ENCODE measurements at regions not wholly inside any gene's neighbourhood (a gene's known extent, or its start where the extent isn't known, plus 50 kb on each side); places are given as distances from the start of the nearest gene placed in this dataset.

DNA sequence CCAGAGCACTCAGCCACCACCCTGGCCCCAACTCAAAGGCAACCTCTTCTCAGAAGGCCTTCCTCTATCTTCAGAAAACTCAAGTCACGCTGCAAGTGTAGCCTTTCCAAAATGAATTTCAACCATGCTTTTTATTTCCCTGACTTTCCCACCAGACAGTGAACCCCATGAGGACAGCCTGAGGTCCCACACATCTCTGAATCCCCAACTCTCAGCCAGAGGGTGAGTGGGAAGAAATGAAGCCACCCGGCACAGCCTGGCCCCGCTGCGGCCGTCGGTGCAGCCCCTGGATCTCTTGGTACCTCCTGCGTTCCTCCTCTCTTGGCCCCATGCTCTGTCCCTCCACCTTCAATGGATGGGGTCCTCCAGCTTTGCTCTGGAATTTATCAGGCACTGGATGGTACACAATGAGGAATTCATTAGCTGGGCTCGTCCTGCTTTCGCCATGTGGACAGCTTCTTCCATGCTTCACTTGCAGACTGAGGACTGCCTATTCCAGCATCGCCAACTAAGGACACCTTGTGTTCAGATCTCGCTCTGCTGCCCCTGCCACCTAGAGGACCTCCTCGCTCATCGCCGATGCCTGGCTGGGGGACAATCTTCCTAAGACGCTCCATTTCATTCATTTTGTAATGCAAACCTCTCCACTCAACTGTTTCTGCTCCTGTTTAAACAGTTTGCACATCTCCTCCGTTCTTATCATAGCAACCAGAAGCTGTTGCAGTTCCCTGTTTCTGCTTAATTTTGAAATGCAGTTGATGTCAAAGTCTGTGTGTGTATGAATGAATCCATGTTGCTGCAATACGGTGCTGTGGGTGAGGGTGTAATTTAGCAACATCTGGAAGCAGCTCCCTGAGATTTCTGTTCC lies 672.1 kb downstream of the TBC1D22A start:
- intact Hi-C loops (cut with micrococcal nuclease): no loop called here

DNA sequence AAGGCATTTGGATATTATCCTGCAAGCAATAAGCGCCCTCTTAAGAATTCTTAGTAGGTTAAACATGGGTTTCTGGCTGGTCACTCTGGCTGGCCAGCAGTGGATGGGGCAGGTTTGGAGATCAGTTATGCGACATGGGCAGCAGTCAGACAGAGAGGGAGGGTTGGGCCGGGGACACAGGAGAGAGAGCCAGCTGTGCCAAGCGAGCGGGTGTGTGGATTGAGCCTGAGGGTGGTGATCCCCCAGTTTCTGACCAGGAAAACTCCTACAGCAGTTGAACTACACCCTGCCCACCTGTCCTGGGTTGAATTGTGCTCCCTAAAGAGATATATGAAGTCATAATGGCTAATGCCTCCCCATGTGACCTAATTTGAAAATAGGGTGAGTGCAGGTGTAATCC lies 671.2 kb downstream of the TBC1D22A start:
- Histone ChIP-seq H4K20me1 (ENCODE audit: low read length) (no peaks in the 10 kb centered on the region), H3K4me1 (ENCODE audit: insufficient read depth, low read length) (no peaks in the 10 kb centered on the region), H3K27ac (ENCODE audit: low read length) (no peak overlapping the region), H3K9me2 (replicated peaks; ENCODE audit: low read length) (no peaks in the 10 kb centered on the region), H3F3A (ENCODE audit: low read length, unreplicated experiment) (no peaks in the 10 kb centered on the region), H3K4me3 (ENCODE audit: low read length) (no peak overlapping the region), H3K9me3 (ENCODE audit: low read length) (no peaks in the 10 kb centered on the region), H2AFZ (ENCODE audit: low read length) (no peak overlapping the region), H3K9ac (ENCODE audit: low read length) (no peak overlapping the region), H3K4me2 (ENCODE audit: low read length) (no peak overlapping the region), H3K27me3 (ENCODE audit: low read length) (peaks cover 4% of the 10 kb centered on the region; the same call in 1 of the 2 replicates), H3K79me2 (ENCODE audit: low read length) (no peaks in the 10 kb centered on the region), H3K36me3 (ENCODE audit: low read depth, low read length) (no peaks in the 10 kb centered on the region)
- TF ChIP-seq, protein P1, sequence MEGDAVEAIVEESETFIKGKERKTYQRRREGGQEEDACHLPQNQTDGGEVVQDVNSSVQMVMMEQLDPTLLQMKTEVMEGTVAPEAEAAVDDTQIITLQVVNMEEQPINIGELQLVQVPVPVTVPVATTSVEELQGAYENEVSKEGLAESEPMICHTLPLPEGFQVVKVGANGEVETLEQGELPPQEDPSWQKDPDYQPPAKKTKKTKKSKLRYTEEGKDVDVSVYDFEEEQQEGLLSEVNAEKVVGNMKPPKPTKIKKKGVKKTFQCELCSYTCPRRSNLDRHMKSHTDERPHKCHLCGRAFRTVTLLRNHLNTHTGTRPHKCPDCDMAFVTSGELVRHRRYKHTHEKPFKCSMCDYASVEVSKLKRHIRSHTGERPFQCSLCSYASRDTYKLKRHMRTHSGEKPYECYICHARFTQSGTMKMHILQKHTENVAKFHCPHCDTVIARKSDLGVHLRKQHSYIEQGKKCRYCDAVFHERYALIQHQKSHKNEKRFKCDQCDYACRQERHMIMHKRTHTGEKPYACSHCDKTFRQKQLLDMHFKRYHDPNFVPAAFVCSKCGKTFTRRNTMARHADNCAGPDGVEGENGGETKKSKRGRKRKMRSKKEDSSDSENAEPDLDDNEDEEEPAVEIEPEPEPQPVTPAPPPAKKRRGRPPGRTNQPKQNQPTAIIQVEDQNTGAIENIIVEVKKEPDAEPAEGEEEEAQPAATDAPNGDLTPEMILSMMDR (conservative IDR thresholded peaks at IDR 0.05; ENCODE audit: low read depth, low read length): no peak
- TF ChIP-seq EZH2phosphoT487 (IDR thresholded peaks at IDR 0.05; ENCODE audit: borderline replicate concordance, low read length) (no peak), EZH2 (IDR thresholded peaks at IDR 0.05; ENCODE audit: low read length, unreplicated experiment) (no peak)
- DNase-seq: no peak
- ATAC-seq: no peak
- POLR2A ChIA-PET (ENCODE audit: unreplicated experiment): no interaction called here
- intact Hi-C loops (cut with micrococcal nuclease): no loop called here
- CTCF ChIA-PET: no interaction called here
- no TSS peak for BruUV-seq (replicated peaks)

More for the DNA sequence above, 672.1 kb downstream of the TBC1D22A start:
- ATAC-seq: no peak
- no peak for TF ChIP-seq EZH2 (IDR thresholded peaks at IDR 0.05; ENCODE audit: low read length, unreplicated experiment)
- TF ChIP-seq, protein P1 (conservative IDR thresholded peaks at IDR 0.05; ENCODE audit: low read depth, low read length): no peak
- no peak for TF ChIP-seq EZH2phosphoT487 (IDR thresholded peaks at IDR 0.05; ENCODE audit: borderline replicate concordance, low read length)
- Histone ChIP-seq H3K36me3 (ENCODE audit: low read depth, low read length) (no peaks in the 10 kb centered on the region), H3K9me2 (replicated peaks; ENCODE audit: low read length) (no peaks in the 10 kb centered on the region), H2AFZ (ENCODE audit: low read length) (no peak overlapping the region), H3K9ac (ENCODE audit: low read length) (no peak overlapping the region), H3K4me1 (ENCODE audit: insufficient read depth, low read length) (no peaks in the 10 kb centered on the region), H3K4me2 (ENCODE audit: low read length) (no peak overlapping the region), H3K4me3 (ENCODE audit: low read length) (no peak overlapping the region), H3F3A (ENCODE audit: low read length, unreplicated experiment) (no peaks in the 10 kb centered on the region), H3K27ac (ENCODE audit: low read length) (no peak overlapping the region), H3K79me2 (ENCODE audit: low read length) (no peaks in the 10 kb centered on the region), H3K27me3 (ENCODE audit: low read length) (peaks cover 4% of the 10 kb centered on the region; the same call in 1 of the 2 replicates), H3K9me3 (ENCODE audit: low read length) (no peaks in the 10 kb centered on the region), H4K20me1 (ENCODE audit: low read length) (no peaks in the 10 kb centered on the region)
- BruUV-seq (replicated peaks): no TSS peak
- POLR2A ChIA-PET (ENCODE audit: unreplicated experiment): no interaction called here
- CTCF ChIA-PET: no interaction called here
- no peak for DNase-seq

DNA sequence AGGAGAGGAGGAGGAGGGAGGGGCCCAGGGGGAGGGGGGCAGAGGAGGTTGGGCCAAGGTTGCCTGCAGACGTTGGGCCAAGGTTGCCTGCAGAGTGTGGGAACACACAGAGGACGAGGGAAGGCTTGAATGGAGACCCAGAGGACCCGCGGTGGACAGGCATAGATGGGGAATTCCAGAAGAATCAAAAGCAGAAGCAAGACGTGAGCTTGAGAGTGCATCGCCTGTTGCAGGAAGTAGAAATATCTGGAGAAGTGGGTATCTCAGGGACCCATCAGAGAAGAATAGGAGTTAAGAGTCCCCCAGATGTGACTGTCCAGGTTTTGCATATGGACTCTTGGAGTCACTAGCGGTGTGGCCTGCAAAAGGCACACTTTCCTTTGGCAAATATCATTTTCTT lies 670.2 kb downstream of the TBC1D22A start:
- ChIA-PET POLR2A (ENCODE audit: unreplicated experiment) (no interaction called here), CTCF (no interaction called here)
- Histone ChIP-seq H3K9ac (ENCODE audit: low read length) (no peak overlapping the region), H3K4me2 (ENCODE audit: low read length) (no peak overlapping the region), H3K9me2 (replicated peaks; ENCODE audit: low read length) (no peaks in the 10 kb centered on the region), H3K27me3 (ENCODE audit: low read length) (peaks cover 7% of the 10 kb centered on the region; the same call in 1 of the 2 replicates), H3K27ac (ENCODE audit: low read length) (no peak overlapping the region), H3K9me3 (ENCODE audit: low read length) (no peaks in the 10 kb centered on the region), H3K79me2 (ENCODE audit: low read length) (no peaks in the 10 kb centered on the region), H3F3A (ENCODE audit: low read length, unreplicated experiment) (no peaks in the 10 kb centered on the region), H4K20me1 (ENCODE audit: low read length) (no peaks in the 10 kb centered on the region), H3K36me3 (ENCODE audit: low read depth, low read length) (no peaks in the 10 kb centered on the region), H3K4me3 (ENCODE audit: low read length) (no peak overlapping the region), H3K4me1 (ENCODE audit: insufficient read depth, low read length) (no peaks in the 10 kb centered on the region), H2AFZ (ENCODE audit: low read length) (no peak overlapping the region)
- no TSS peak for BruUV-seq (replicated peaks)
- ATAC-seq (no peak), DNase-seq (no peak)
- intact Hi-C loops (cut with micrococcal nuclease): no loop called here
- TF ChIP-seq EZH2 (IDR thresholded peaks at IDR 0.05; ENCODE audit: low read length, unreplicated experiment) (no peak), EZH2phosphoT487 (IDR thresholded peaks at IDR 0.05; ENCODE audit: borderline replicate concordance, low read length) (no peak)
- TF ChIP-seq, protein P1 (conservative IDR thresholded peaks at IDR 0.05; ENCODE audit: low read depth, low read length): no peak

Data from PC-3 (cell line).